Mammary epithelial cell (primary cell): ENCODE measurements at regions not wholly inside any gene's neighbourhood (a gene's known extent, or its start where the extent isn't known, plus 50 kb on each side); places are given as distances from the start of the nearest gene placed in this dataset.

ENCODE experiments used
- EZH2 ChIP-seq: IDR thresholded peaks from 2 replicates; pipeline ENCODE4 v1.6.1; 2012; ENCODE audit warnings: low read length, inconsistent platforms, borderline replicate concordance
- TF ChIP-seq, protein P1 (sequence below), 2 donors: IDR thresholded peaks in 1 of 2; conservative IDR thresholded peaks in 1 of 2; 2 replicates each; pipeline ENCODE4 v1.5.1; 2011 to 2012; ENCODE audit warnings: inconsistent platforms in 2 of 2, low read length in 2 of 2, mild to moderate bottlenecking in 2 of 2, control low read depth in 1 of 2, low read depth in 1 of 2; ENCODE audit not compliant: insufficient read depth in 1 of 2; ENCODE audit errors: extremely low read depth in 1 of 2

DNA sequence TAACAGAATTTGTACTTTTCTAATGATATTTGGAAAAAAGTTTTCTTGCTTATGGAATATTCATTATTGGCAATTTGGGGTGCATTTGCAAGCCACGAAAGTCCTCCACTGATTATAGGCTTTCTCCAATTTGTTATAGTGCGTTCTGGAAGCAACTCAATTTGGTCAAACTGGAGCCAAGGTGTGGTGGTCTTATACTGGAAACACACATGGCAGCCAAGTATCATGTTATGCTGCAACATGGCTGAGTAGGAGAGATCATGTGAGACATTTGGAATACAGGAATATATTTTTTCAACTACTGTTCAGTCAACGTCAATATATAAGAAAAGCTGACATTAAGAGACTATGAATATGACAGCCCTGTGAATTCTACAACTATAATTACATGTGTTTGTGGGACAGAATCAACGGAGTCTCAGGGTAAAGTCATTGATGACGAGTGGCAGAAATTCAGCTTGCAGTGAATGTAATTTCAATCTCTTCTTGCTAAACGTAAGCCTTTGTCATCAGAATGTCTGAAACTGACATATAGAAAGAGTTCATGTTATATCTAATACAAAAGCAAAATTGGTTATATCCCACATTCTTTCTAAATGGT is 83.8 kb upstream of the FIBIN start:
- TF ChIP-seq, protein P1, sequence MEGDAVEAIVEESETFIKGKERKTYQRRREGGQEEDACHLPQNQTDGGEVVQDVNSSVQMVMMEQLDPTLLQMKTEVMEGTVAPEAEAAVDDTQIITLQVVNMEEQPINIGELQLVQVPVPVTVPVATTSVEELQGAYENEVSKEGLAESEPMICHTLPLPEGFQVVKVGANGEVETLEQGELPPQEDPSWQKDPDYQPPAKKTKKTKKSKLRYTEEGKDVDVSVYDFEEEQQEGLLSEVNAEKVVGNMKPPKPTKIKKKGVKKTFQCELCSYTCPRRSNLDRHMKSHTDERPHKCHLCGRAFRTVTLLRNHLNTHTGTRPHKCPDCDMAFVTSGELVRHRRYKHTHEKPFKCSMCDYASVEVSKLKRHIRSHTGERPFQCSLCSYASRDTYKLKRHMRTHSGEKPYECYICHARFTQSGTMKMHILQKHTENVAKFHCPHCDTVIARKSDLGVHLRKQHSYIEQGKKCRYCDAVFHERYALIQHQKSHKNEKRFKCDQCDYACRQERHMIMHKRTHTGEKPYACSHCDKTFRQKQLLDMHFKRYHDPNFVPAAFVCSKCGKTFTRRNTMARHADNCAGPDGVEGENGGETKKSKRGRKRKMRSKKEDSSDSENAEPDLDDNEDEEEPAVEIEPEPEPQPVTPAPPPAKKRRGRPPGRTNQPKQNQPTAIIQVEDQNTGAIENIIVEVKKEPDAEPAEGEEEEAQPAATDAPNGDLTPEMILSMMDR (conservative IDR thresholded peaks at IDR 0.05 in 1 of 2, IDR thresholded peaks at IDR 0.05 in 1 of 2; ENCODE audit: extremely low read depth in 1 of 2, insufficient read depth in 1 of 2, low read depth in 1 of 2, low read length in 2 of 2), result no peak
- no peak for TF ChIP-seq EZH2
